MCF 10A (cell line): ENCODE measurements at regions not wholly inside any gene's neighbourhood (a gene's known extent, or its start where the extent isn't known, plus 50 kb on each side); places are given as distances from the start of the nearest gene placed in this dataset.

Source experiments
- BruUV-seq: library from RNA; stranded (reverse); fragments of 400-500 nt; replicated peaks from 2 replicates; lab custom pipeline; 2021; lab: Mats Ljungman, UMichigan
- CTCF ChIA-PET: fragments of 300-600 bp; sonication (Branson Sonifier 250); formaldehyde crosslinking; extraction: SDS; loops from one replicate; lab custom pipeline; 2021; ENCODE audit warnings: antibody characterized with exemption, inconsistent platforms; lab: Yijun Ruan, JAX
- POLR2A ChIA-PET: fragments of 300-600, 350-650 bp; sonication (Branson Sonifier 250); formaldehyde crosslinking; extraction: SDS; loops from one replicate; lab custom pipeline; 2020; ENCODE audit warnings: antibody characterized with exemption, inconsistent platforms; lab: Yijun Ruan, JAX
- DNase-seq: peaks from one replicate; pipeline ENCODE4 v3.0.0-alpha.2; 2018; ENCODE audit not compliant: unreplicated experiment
- H3K27ac Mint-ChIP-seq: one replicate; pipeline ENCODE4 v1.8.0; 2022; ENCODE audit warnings: mild to moderate bottlenecking, low read depth, mixed read lengths; ENCODE audit not compliant: unreplicated experiment
- H3K27me3 Mint-ChIP-seq: one replicate; pipeline ENCODE4 v1.8.0; 2022; ENCODE audit warnings: mixed read lengths; ENCODE audit not compliant: insufficient read depth, unreplicated experiment
- H3K36me3 Mint-ChIP-seq: one replicate; pipeline ENCODE4 v1.8.0; 2022; ENCODE audit warnings: mild to moderate bottlenecking, moderate library complexity, mixed read lengths; ENCODE audit not compliant: insufficient read depth, unreplicated experiment
- H3K4me1 Mint-ChIP-seq: one replicate; pipeline ENCODE4 v1.8.0; 2022; ENCODE audit warnings: mixed read lengths; ENCODE audit not compliant: insufficient read depth, unreplicated experiment
- H3K4me3 Mint-ChIP-seq: one replicate; pipeline ENCODE4 v1.8.0; 2022; ENCODE audit warnings: mild to moderate bottlenecking, moderate library complexity, mixed read lengths; ENCODE audit not compliant: unreplicated experiment
- H3K9me3 Mint-ChIP-seq: one replicate; pipeline ENCODE4 v1.8.0; 2022; ENCODE audit warnings: mixed read lengths; ENCODE audit not compliant: unreplicated experiment
- CTCF ChIP-seq: fragments of 200-600 bp; IDR thresholded peaks from one replicate; pipeline ENCODE4 v1.8.0; 2022; ENCODE audit warnings: antibody characterized with exemption, mild to moderate bottlenecking; ENCODE audit not compliant: unreplicated experiment
- intact Hi-C: fragments of 100-400 bp; cut with micrococcal nuclease; formaldehyde crosslinking; loops from 2 replicates; pipeline ENCODE4 v1.14.1; 2022

- H3K36me3 Mint-ChIP-seq: no peaks in the 10 kb centered on the region
- ChIA-PET POLR2A (no interaction called here), CTCF (no interaction called here)
- intact Hi-C loops: no loop called here
- no peak overlapping the region for H3K27ac Mint-ChIP-seq
- BruUV-seq: no TSS peak
- no peak overlapping the region for H3K4me3 Mint-ChIP-seq
- no peak for DNase-seq
- no peak for TF ChIP-seq CTCF
- peaks cover 29% of the 10 kb centered on the region for H3K27me3 Mint-ChIP-seq
- H3K4me1 Mint-ChIP-seq: no peaks in the 10 kb centered on the region
- peaks cover 7% of the 10 kb centered on the region for H3K9me3 Mint-ChIP-seq
Measured at GRCh38 chr12:13697973-13698372, 283.4 kb downstream of the GRIN2B start.

- H3K27ac Mint-ChIP-seq: no peak overlapping the region
- intact Hi-C loops: no loop called here
- CTCF ChIA-PET: interaction anchor here (0.6 to 1.3 kb wide), 4 partner anchors 345 to 471 kb away, joined by 3 to 4 read pairs (median 4); no protein-coding TSS in a partner anchor
- H3K36me3 Mint-ChIP-seq: no peaks in the 10 kb centered on the region
- no peak overlapping the region for H3K4me3 Mint-ChIP-seq
- peaks cover 7% of the 10 kb centered on the region for H3K9me3 Mint-ChIP-seq
- H3K27me3 Mint-ChIP-seq: peaks cover 20% of the 10 kb centered on the region
- no peak for DNase-seq
- no peak for TF ChIP-seq CTCF
- POLR2A ChIA-PET: no interaction called here
- H3K4me1 Mint-ChIP-seq: no peaks in the 10 kb centered on the region
- no TSS peak for BruUV-seq
Measured at GRCh38 chr12:13695781-13696180, 285.6 kb downstream of the GRIN2B start.

DNA sequence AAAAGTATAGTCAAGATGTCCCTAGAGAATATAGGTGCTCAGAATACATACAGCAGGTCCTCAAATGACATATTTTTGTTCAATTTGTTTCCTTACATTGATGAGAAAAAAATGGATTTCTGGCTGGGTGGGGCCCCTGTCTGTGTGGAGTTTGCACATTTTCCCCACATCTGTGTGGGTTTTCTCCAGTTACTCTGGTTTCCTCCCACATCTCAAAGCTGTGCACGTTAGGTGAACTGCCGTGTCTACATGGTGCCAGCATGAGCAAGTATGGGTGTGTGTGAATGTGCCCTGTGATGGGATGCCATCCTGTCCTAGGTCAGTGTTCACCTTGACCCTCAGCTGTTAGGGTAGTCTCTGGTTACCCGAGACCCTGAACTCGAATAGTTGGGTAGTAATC is 289.1 kb downstream of the GRIN2B start:
- POLR2A ChIA-PET: no interaction called here
- peaks cover 15% of the 10 kb centered on the region for H3K27me3 Mint-ChIP-seq
- H3K27ac Mint-ChIP-seq: no peak overlapping the region
- H3K4me3 Mint-ChIP-seq: no peak overlapping the region
- no peaks in the 10 kb centered on the region for H3K36me3 Mint-ChIP-seq
- no peaks in the 10 kb centered on the region for H3K4me1 Mint-ChIP-seq
- peaks cover 14% of the 10 kb centered on the region for H3K9me3 Mint-ChIP-seq
- intact Hi-C loops: no loop called here
- no peak for TF ChIP-seq CTCF
- BruUV-seq: no TSS peak
- CTCF ChIA-PET: interaction anchor here (0.6 kb wide), 1 partner anchor 13 kb away, joined by 4 read pairs; no protein-coding TSS in a partner anchor
- no peak for DNase-seq

DNA sequence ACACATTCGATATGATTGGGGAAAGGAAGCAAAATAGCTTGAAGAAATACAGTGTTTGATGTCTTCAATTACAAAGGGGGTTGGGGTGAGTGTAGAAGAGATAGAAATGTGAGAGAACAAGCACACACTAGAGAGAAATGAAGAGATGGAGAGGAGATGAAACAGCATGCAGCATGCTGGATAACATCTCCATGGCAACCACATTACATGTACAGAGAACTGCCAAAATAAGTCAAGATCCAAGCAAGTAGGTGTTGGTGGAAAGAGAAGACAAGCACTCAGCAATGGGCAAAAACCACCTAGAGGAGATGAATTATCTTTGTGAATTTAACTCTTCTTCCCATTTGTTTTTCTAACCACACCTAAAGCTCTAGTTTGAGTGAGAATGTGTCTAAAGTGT is 289.8 kb downstream of the GRIN2B start:
- Mint-ChIP-seq H3K36me3 (no peaks in the 10 kb centered on the region), H3K9me3 (peaks cover 14% of the 10 kb centered on the region), H3K27ac (no peak overlapping the region), H3K27me3 (peaks cover 11% of the 10 kb centered on the region), H3K4me3 (no peak overlapping the region), H3K4me1 (no peaks in the 10 kb centered on the region)
- no peak for DNase-seq
- intact Hi-C loops: no loop called here
- no TSS peak for BruUV-seq
- CTCF ChIA-PET: no interaction called here
- TF ChIP-seq CTCF: no peak
- POLR2A ChIA-PET: no interaction called here
